Vagina (tissue), 2 donors: ENCODE measurements at regions not wholly inside any gene's neighbourhood (a gene's known extent, or its start where the extent isn't known, plus 50 kb on each side); places are given as distances from the start of the nearest gene placed in this dataset.

Experiments used
- POLR2A ChIP-seq, 2 donors: fragments of 450-650 bp; IDR thresholded peaks; one replicate each; pipeline ENCODE4 v1.6.1; 2017; ENCODE audit warnings: antibody characterized with exemption in 2 of 2, mild to moderate bottlenecking in 2 of 2, moderate library complexity in 2 of 2
- POLR2AphosphoS5 ChIP-seq, 2 donors: sonication (generic); formaldehyde crosslinking; IDR thresholded peaks; one replicate each; pipeline ENCODE4 v1.9.0; 2017; ENCODE audit warnings: antibody characterized with exemption in 2 of 2, mild to moderate bottlenecking in 2 of 2, low read depth in 1 of 2; ENCODE audit not compliant: insufficient read depth in 1 of 2

GRCh38 chr11:128303383-128303782 is 284.0 kb downstream of the ETS1 start:
- no peak for TF ChIP-seq POLR2A (IDR thresholded peaks at IDR 0.05)
- no peak for TF ChIP-seq POLR2AphosphoS5 (IDR thresholded peaks at IDR 0.05; ENCODE audit: insufficient read depth in 1 of 2, low read depth in 1 of 2)
